Neural cell (in vitro differentiated cells): ENCODE measurements at regions not wholly inside any gene's neighbourhood (a gene's known extent, or its start where the extent isn't known, plus 50 kb on each side); places are given as distances from the start of the nearest gene placed in this dataset.

Source experiments
- H2AFZ ChIP-seq: fragments of 200-600, 300-800 bp; sonication (generic), shearing (Covaris generic); 2 replicates; pipeline ENCODE4 v1.6.0; 2014; ENCODE audit warnings: low read depth, mild to moderate bottlenecking, antibody characterized with exemption, low read length, moderate library complexity
- H3F3A ChIP-seq: fragments of 200-600 bp; shearing (Covaris generic); 2 replicates; pipeline ENCODE4 v1.6.1; 2016; ENCODE audit warnings: mild to moderate bottlenecking, moderate library complexity, mixed read lengths, antibody characterized with exemption, low read length; ENCODE audit not compliant: insufficient read depth, poor library complexity, severe bottlenecking
- H3K27ac ChIP-seq: fragments of 200-600, 300-800 bp; sonication (generic), shearing (Covaris generic); 2 replicates; pipeline ENCODE4 v1.5.1; 2014; ENCODE audit warnings: mild to moderate bottlenecking, low read length, moderate library complexity
- H3K27me3 ChIP-seq: fragments of 300-800, 200-600 bp; sonication (generic), shearing (Covaris generic); 2 replicates; pipeline ENCODE4 v1.6.0; 2014; ENCODE audit warnings: mild to moderate bottlenecking, low read depth, low read length, moderate library complexity; ENCODE audit not compliant: insufficient read depth
- H3K36me3 ChIP-seq: fragments of 300-800, 200-600 bp; sonication (generic), shearing (Covaris generic); 2 replicates; pipeline ENCODE4 v1.5.1; 2014; ENCODE audit warnings: mild to moderate bottlenecking, antibody characterized with exemption, low read length, moderate library complexity; ENCODE audit not compliant: insufficient read depth
- H3K4me2 ChIP-seq: fragments of 300-800, 200-600 bp; sonication (generic), shearing (Covaris generic); 2 replicates; pipeline ENCODE4 v1.6.0; 2014; ENCODE audit warnings: mild to moderate bottlenecking, low read length
- H3K4me3 ChIP-seq: fragments of 300-800, 200-600 bp; sonication (generic), shearing (Covaris generic); 2 replicates; pipeline ENCODE4 v1.5.1; 2014; ENCODE audit warnings: mild to moderate bottlenecking, low read length, moderate library complexity
- H3K79me2 ChIP-seq: fragments of 200-600 bp; shearing (Covaris generic); replicated peaks from 2 replicates; pipeline ENCODE4 v1.6.0; 2014; ENCODE audit warnings: mild to moderate bottlenecking, low read length, moderate library complexity; ENCODE audit not compliant: insufficient read depth
- H3K9ac ChIP-seq: fragments of 300-800, 200-600 bp; sonication (generic), shearing (Covaris generic); 2 replicates; pipeline ENCODE4 v1.6.1; 2016; ENCODE audit warnings: mild to moderate bottlenecking, low read length, mixed read lengths
- H3K9me2 ChIP-seq: fragments of 200-600 bp; shearing (Covaris generic); 2 replicates; pipeline ENCODE4 v1.6.1; 2016; ENCODE audit warnings: mild to moderate bottlenecking, low read length, mixed read lengths; ENCODE audit not compliant: insufficient read depth
- H3K9me3 ChIP-seq: fragments of 200-600, 300-800 bp; sonication (generic), shearing (Covaris generic); 2 replicates; pipeline ENCODE4 v1.6.1; 2016; ENCODE audit warnings: mild to moderate bottlenecking, mixed run types, low read length, moderate library complexity, mixed read lengths
- H4K20me1 ChIP-seq: fragments of 200-600 bp; shearing (Covaris generic); 2 replicates; pipeline ENCODE4 v1.6.1; 2016; ENCODE audit warnings: mild to moderate bottlenecking, mixed run types; ENCODE audit not compliant: insufficient read depth
- EP300 ChIP-seq: fragments of 450-650 bp; conservative IDR thresholded peaks from 2 replicates; pipeline ENCODE4 v1.6.1; 2014; ENCODE audit warnings: antibody characterized with exemption, mild to moderate bottlenecking, moderate library complexity; ENCODE audit not compliant: poor library complexity, severe bottlenecking
- EZH2 ChIP-seq: fragments of 200-600, 300-800 bp; shearing (Covaris generic), sonication (generic); IDR thresholded peaks from 2 replicates; pipeline ENCODE4 v1.6.1; 2014; ENCODE audit warnings: antibody characterized with exemption, low read length, borderline replicate concordance, mild to moderate bottlenecking; ENCODE audit not compliant: insufficient read depth, poor library complexity, severe bottlenecking
- MXI1 ChIP-seq: fragments of 450-650 bp; conservative IDR thresholded peaks from 2 replicates; pipeline ENCODE4 v1.6.1; 2014; ENCODE audit warnings: antibody characterized with exemption, mild to moderate bottlenecking; ENCODE audit not compliant: poor library complexity, severe bottlenecking
- POLR2AphosphoS5 ChIP-seq: IDR thresholded peaks from 2 replicates; pipeline ENCODE4 v1.6.1; 2012
- RAD21 ChIP-seq: fragments of 450-650 bp; conservative IDR thresholded peaks from 2 replicates; pipeline ENCODE4 v1.6.1; 2014; ENCODE audit warnings: antibody characterized with exemption, mild to moderate bottlenecking, moderate library complexity
- SMC3 ChIP-seq: fragments of 450-650 bp; conservative IDR thresholded peaks from 2 replicates; pipeline ENCODE4 v1.6.1; 2014; ENCODE audit warnings: antibody characterized with exemption, mild to moderate bottlenecking, moderate library complexity; ENCODE audit not compliant: poor library complexity
- TAF1 ChIP-seq: IDR thresholded peaks from 2 replicates; pipeline ENCODE4 v1.6.1; 2012; ENCODE audit warnings: low read depth
- TF ChIP-seq, protein P1 (sequence below): fragments of 450-650 bp; IDR thresholded peaks from 2 replicates; pipeline ENCODE4 v1.5.1; 2014; ENCODE audit warnings: antibody characterized with exemption, mild to moderate bottlenecking, moderate library complexity; ENCODE audit not compliant: poor library complexity, severe bottlenecking
- TF ChIP-seq, protein P2 (sequence below): IDR thresholded peaks from 2 replicates; pipeline ENCODE4 v1.6.1; 2012; ENCODE audit warnings: borderline replicate concordance

DNA sequence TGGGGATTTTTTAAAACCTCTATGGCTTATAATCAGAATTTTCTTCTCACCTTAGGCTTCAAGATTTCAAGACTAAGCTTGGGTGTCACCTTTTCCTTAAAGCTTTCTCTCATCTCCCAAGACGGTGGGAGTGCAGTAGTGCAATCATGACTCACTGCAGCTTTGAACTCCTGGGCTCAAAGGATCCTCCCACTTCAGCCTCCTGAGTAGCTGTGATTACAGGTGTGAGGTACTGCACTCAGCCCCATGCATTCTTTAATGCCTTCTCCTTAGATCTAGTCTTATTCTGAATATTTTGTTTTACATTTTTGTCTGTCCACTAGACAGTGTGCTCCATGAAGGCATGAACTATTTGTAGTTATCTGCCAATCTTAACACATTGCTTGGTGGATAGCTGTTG, 55.7 kb upstream of the FAT3 start:
- H2AFZ ChIP-seq: no peak overlapping the region
- no peaks in the 10 kb centered on the region for H3K79me2 ChIP-seq
- no peaks in the 10 kb centered on the region for H3K27me3 ChIP-seq
- no peak overlapping the region for H3K4me2 ChIP-seq
- H3K27ac ChIP-seq: no peak overlapping the region
- H3K9ac ChIP-seq: no peak overlapping the region
- no peaks in the 10 kb centered on the region for H4K20me1 ChIP-seq
- no peaks in the 10 kb centered on the region for H3F3A ChIP-seq
- H3K36me3 ChIP-seq: no peaks in the 10 kb centered on the region
- no peak overlapping the region for H3K4me3 ChIP-seq
- TF ChIP-seq POLR2AphosphoS5: no peak
- TF ChIP-seq, protein P1, sequence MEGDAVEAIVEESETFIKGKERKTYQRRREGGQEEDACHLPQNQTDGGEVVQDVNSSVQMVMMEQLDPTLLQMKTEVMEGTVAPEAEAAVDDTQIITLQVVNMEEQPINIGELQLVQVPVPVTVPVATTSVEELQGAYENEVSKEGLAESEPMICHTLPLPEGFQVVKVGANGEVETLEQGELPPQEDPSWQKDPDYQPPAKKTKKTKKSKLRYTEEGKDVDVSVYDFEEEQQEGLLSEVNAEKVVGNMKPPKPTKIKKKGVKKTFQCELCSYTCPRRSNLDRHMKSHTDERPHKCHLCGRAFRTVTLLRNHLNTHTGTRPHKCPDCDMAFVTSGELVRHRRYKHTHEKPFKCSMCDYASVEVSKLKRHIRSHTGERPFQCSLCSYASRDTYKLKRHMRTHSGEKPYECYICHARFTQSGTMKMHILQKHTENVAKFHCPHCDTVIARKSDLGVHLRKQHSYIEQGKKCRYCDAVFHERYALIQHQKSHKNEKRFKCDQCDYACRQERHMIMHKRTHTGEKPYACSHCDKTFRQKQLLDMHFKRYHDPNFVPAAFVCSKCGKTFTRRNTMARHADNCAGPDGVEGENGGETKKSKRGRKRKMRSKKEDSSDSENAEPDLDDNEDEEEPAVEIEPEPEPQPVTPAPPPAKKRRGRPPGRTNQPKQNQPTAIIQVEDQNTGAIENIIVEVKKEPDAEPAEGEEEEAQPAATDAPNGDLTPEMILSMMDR: no peak
- no peak for TF ChIP-seq EP300
- TF ChIP-seq, protein P2, sequence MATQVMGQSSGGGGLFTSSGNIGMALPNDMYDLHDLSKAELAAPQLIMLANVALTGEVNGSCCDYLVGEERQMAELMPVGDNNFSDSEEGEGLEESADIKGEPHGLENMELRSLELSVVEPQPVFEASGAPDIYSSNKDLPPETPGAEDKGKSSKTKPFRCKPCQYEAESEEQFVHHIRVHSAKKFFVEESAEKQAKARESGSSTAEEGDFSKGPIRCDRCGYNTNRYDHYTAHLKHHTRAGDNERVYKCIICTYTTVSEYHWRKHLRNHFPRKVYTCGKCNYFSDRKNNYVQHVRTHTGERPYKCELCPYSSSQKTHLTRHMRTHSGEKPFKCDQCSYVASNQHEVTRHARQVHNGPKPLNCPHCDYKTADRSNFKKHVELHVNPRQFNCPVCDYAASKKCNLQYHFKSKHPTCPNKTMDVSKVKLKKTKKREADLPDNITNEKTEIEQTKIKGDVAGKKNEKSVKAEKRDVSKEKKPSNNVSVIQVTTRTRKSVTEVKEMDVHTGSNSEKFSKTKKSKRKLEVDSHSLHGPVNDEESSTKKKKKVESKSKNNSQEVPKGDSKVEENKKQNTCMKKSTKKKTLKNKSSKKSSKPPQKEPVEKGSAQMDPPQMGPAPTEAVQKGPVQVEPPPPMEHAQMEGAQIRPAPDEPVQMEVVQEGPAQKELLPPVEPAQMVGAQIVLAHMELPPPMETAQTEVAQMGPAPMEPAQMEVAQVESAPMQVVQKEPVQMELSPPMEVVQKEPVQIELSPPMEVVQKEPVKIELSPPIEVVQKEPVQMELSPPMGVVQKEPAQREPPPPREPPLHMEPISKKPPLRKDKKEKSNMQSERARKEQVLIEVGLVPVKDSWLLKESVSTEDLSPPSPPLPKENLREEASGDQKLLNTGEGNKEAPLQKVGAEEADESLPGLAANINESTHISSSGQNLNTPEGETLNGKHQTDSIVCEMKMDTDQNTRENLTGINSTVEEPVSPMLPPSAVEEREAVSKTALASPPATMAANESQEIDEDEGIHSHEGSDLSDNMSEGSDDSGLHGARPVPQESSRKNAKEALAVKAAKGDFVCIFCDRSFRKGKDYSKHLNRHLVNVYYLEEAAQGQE: no peak
- no peak for TF ChIP-seq SMC3
- TF ChIP-seq EZH2: no peak
- no peak for TF ChIP-seq MXI1
- TF ChIP-seq RAD21: no peak
- TF ChIP-seq TAF1: no peak
- H3K9me3 ChIP-seq: no peaks in the 10 kb centered on the region
- H3K9me2 ChIP-seq: no peaks in the 10 kb centered on the region

DNA sequence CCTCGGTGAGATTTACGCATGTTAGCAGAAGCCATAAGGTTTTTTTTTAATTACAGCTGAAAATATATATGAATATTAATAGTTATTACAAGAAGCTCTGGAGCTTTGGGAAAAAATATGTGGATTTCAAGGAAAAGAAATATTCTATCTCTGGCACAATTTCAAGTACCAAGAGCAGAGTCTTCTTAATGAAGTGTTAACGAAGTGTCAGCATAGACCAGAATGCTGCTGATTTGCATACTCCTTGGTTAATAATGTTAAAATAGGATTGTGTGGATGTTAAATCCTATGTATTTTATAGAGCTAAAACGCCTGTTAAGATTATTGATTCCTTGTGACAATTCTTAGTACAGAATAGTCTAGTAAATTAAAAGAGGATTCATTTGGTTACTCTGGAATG, 57.0 kb upstream of the FAT3 start:
- no peak overlapping the region for H3K27ac ChIP-seq
- H3F3A ChIP-seq: no peaks in the 10 kb centered on the region
- TF ChIP-seq RAD21 (no peak), POLR2AphosphoS5 (no peak), SMC3 (no peak), EP300 (no peak), TAF1 (no peak), MXI1 (no peak), EZH2 (no peak)
- TF ChIP-seq, protein P2: no peak
- TF ChIP-seq, protein P1: no peak
- H3K9me2 ChIP-seq: no peaks in the 10 kb centered on the region
- H3K4me2 ChIP-seq: no peak overlapping the region
- H3K9ac ChIP-seq: no peak overlapping the region
- no peaks in the 10 kb centered on the region for H3K36me3 ChIP-seq
- H4K20me1 ChIP-seq: no peaks in the 10 kb centered on the region
- no peaks in the 10 kb centered on the region for H3K27me3 ChIP-seq
- H2AFZ ChIP-seq: no peak overlapping the region
- no peaks in the 10 kb centered on the region for H3K79me2 ChIP-seq
- no peaks in the 10 kb centered on the region for H3K9me3 ChIP-seq
- no peak overlapping the region for H3K4me3 ChIP-seq
